NT2/D1 (cell line): ENCODE measurements at regions not wholly inside any gene's neighbourhood (a gene's known extent, or its start where the extent isn't known, plus 50 kb on each side); places are given as distances from the start of the nearest gene placed in this dataset.

Experiments
- SUZ12 ChIP-seq: IDR thresholded peaks from 2 replicates; pipeline ENCODE4 v1.6.1; 2011; ENCODE audit not compliant: insufficient read length, insufficient read depth; ENCODE audit errors: extremely low read depth
- ZNF274 ChIP-seq: IDR thresholded peaks from 2 replicates; pipeline ENCODE4 v1.6.1; 2011; ENCODE audit warnings: mild to moderate bottlenecking, low read depth, low read length

- TF ChIP-seq SUZ12: no peak
- no peak for TF ChIP-seq ZNF274
Observed at GRCh38 chrX:98514032-98514431, 1630.3 kb downstream of the RPA4 start.
